ENCODE measurements at regions not wholly inside any gene's neighbourhood (a gene's known extent, or its start where the extent isn't known, plus 50 kb on each side); places are given as distances from the start of the nearest gene placed in this dataset.

GRCh38 chr7:130966246-130967009 lies 232.4 kb upstream of the KLF14 start:
- DNase-seq (ENCODE audit: low read depth) = peak; percentile 51

GRCh38 chr7:130970196-130970595 lies 236.2 kb upstream of the KLF14 start:
- DNase-seq (ENCODE audit: low read depth) = no peak

GRCh38 chr7:130970696-130971095 lies 236.7 kb upstream of the KLF14 start:
- no peak for DNase-seq (ENCODE audit: low read depth)

GRCh38 chr7:130971297-130971696 lies 237.3 kb upstream of the KLF14 start:
- no peak for DNase-seq (ENCODE audit: low read depth)

- no peak for DNase-seq (ENCODE audit: low read depth)
Measured at GRCh38 chr7:130972201-130972600, 238.2 kb upstream of the KLF14 start.

- no peak for DNase-seq (ENCODE audit: low read depth)
Measured at GRCh38 chr7:130973637-130974036, 239.6 kb upstream of the KLF14 start.

GRCh38 chr7:130974169-130974568 lies 240.2 kb upstream of the KLF14 start:
- no peak for DNase-seq (ENCODE audit: low read depth)

GRCh38 chr7:130974794-130975193 lies 240.8 kb upstream of the KLF14 start:
- no peak for DNase-seq (ENCODE audit: low read depth)

GRCh38 chr7:130975731-130976130 lies 241.7 kb upstream of the KLF14 start:
- DNase-seq (ENCODE audit: low read depth) = no peak

- DNase-seq (ENCODE audit: low read depth) = no peak
Measured at GRCh38 chr7:130982160-130982638, 248.2 kb upstream of the KLF14 start.

GRCh38 chr7:130982651-130983050 lies 248.6 kb upstream of the KLF14 start:
- no peak for DNase-seq (ENCODE audit: low read depth)

GRCh38 chr7:130985361-130985760 lies 251.4 kb upstream of the KLF14 start:
- no peak for DNase-seq (ENCODE audit: low read depth)

GRCh38 chr7:130986261-130986690 lies 252.3 kb upstream of the KLF14 start:
- DNase-seq (ENCODE audit: low read depth) = peak; percentile 61

- no peak for DNase-seq (ENCODE audit: low read depth)
Measured at GRCh38 chr7:130987092-130987491, 253.1 kb upstream of the KLF14 start.

- DNase-seq (ENCODE audit: low read depth) = no peak
Measured at GRCh38 chr7:130988443-130988842, 254.4 kb upstream of the KLF14 start.

GRCh38 chr7:130989101-130989795 lies 255.2 kb upstream of the KLF14 start:
- DNase-seq (ENCODE audit: low read depth) = no peak

- DNase-seq (ENCODE audit: low read depth) = no peak
Measured at GRCh38 chr7:130990178-130990832, 256.3 kb upstream of the KLF14 start.

GRCh38 chr7:130993671-130994365 lies 259.8 kb upstream of the KLF14 start:
- DNase-seq (ENCODE audit: low read depth) = no peak

- DNase-seq (ENCODE audit: low read depth) = no peak
Measured at GRCh38 chr7:130994378-130995115, 260.5 kb upstream of the KLF14 start.

- DNase-seq (ENCODE audit: low read depth) = no peak
Measured at GRCh38 chr7:130995252-130996081, 261.5 kb upstream of the KLF14 start.
